ENCODE measurements at regions not wholly inside any gene's neighbourhood (a gene's known extent, or its start where the extent isn't known, plus 50 kb on each side); places are given as distances from the start of the nearest gene placed in this dataset.

DNA sequence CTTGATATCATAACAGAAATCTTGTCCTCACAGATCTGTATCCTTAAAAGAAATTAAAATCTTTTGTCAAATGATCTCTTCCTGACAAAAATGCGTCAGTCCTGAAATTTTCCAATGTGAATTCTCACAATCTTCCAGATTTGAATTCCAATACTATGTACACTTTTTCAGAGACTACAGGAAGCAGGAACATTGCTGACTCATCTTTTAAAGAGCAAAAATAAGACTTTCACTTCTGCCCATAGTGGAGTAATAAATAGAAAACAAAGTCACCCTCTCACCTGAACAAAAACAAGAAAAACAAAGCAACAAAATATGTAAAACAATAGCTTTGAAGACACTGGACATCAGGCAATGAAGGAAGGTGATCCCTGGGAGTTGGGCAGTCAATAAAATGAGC is 167.0 kb upstream of the IPO5 start:
- DNase-seq (ENCODE audit: low spot score) = no peak
- Histone ChIP-seq H3K4me3 (no peak overlapping the region), H3K27ac (no peak overlapping the region)
- TF ChIP-seq, protein P1, sequence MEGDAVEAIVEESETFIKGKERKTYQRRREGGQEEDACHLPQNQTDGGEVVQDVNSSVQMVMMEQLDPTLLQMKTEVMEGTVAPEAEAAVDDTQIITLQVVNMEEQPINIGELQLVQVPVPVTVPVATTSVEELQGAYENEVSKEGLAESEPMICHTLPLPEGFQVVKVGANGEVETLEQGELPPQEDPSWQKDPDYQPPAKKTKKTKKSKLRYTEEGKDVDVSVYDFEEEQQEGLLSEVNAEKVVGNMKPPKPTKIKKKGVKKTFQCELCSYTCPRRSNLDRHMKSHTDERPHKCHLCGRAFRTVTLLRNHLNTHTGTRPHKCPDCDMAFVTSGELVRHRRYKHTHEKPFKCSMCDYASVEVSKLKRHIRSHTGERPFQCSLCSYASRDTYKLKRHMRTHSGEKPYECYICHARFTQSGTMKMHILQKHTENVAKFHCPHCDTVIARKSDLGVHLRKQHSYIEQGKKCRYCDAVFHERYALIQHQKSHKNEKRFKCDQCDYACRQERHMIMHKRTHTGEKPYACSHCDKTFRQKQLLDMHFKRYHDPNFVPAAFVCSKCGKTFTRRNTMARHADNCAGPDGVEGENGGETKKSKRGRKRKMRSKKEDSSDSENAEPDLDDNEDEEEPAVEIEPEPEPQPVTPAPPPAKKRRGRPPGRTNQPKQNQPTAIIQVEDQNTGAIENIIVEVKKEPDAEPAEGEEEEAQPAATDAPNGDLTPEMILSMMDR (IDR thresholded peaks at IDR 0.05) = no peak

DNA sequence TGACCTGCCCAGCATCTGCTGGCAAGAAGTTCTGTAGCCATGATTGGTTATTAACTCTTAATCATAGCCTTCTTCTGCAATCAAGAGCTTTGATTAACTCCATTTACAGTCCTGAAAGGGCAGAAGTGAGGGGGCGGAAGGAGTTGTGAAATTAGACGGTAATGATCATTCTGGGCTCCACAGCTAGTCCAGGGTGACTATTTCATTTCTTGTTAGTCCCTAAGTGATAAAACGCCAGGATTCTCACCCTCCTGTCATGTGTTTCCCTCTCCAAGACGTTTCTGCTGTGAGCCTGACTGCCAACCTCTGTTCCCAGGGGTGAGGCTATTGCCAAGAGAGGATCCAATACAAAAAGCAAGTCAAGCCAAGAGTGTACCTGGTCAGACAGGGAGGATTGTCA is 155.9 kb upstream of the IPO5 start:
- Histone ChIP-seq H3K27ac (peak overlapping the region in 1 of 2 donors; percentile 51), H3K4me3 (no peak overlapping the region)
- DNase-seq (ENCODE audit: low spot score) = no peak
- TF ChIP-seq, protein P1 (IDR thresholded peaks at IDR 0.05) = no peak

DNA sequence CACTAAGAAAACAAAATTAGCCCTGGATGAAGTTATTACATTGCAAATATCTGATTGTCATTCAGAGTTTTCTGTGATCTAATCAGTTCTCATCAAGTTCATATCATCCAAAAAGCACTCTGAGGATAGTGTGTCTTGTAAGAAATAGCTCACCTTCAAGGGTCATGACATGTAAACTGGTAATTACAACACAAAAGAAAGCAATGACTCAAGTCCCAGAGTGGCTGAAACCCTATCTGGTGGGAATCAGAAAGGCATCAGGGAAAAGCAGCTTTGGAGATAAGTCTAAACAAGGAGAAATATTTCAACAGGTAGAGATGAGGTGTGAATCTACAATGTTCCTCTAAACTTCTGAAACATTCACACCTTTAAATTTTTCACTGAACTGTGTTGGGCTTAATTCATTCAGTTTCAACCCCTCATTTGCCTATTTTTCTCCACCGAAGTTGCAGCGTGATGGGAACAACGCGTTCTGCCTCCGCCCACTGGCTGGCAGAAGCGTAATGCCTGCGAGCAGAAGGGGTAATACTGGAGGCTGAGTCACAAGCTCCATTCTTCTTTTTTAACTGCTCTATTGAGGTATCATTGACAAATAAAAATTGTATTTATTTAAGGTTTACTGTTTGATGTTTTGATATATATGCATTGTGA is 155.2 kb upstream of the IPO5 start:
- H3K27ac ChIP-seq = peak overlapping the region in 1 of 2 donors; percentile 51
- TF ChIP-seq, protein P1 (IDR thresholded peaks at IDR 0.05) = no peak

DNA sequence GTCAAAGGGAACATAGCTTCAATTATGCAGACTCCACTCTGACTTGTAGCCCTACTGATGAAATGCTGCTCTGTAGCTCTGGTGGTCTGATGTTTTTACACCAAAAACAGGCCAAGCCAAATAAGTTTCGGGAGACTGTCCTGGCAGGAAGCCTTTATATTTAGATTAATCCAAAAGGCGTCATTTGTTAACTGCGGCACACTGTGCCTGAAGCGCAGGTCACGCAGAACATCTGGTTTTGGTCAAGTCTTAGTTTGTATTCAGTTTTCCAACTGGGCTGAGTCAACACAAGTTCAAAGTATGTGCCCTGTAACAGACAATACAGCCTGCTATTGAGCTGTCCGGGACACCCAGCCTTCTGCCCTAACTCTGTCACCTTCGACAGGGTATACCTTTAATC is 154.6 kb upstream of the IPO5 start:
- peak overlapping the region in 1 of 2 donors; percentile 22 for H3K27ac ChIP-seq
- no peak for DNase-seq (ENCODE audit: low spot score)
- TF ChIP-seq, protein P1 (IDR thresholded peaks at IDR 0.05) = no peak

More for the DNA sequence above, 155.2 kb upstream of the IPO5 start:
- no peak overlapping the region for H3K4me3 ChIP-seq
- DNase-seq (ENCODE audit: low spot score) = no peak

DNA sequence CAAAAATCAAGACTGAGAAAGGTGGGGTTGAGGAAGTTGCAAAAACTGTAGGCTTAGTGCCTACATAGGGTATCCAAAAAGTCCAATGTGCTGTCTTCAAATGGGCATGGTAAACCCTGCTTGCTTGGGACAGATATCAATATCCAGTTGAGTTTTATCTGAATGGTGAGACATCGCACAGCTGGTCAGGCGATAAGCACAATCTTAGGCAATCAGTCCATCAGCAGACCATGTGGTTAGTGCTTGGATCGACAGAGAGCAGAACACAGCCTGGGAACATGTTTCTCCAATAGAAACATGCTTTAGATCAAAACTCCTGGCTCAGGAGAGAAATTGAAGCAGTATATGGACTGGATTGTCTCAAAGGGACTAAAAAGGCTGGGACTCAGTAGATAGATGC is 151.3 kb upstream of the IPO5 start:
- H3K27ac ChIP-seq = no peak overlapping the region
- DNase-seq (ENCODE audit: low spot score) = no peak
- TF ChIP-seq, protein P1 (IDR thresholded peaks at IDR 0.05) = no peak

More for the DNA sequence above, 154.6 kb upstream of the IPO5 start:
- no peak overlapping the region for H3K4me3 ChIP-seq

DNA sequence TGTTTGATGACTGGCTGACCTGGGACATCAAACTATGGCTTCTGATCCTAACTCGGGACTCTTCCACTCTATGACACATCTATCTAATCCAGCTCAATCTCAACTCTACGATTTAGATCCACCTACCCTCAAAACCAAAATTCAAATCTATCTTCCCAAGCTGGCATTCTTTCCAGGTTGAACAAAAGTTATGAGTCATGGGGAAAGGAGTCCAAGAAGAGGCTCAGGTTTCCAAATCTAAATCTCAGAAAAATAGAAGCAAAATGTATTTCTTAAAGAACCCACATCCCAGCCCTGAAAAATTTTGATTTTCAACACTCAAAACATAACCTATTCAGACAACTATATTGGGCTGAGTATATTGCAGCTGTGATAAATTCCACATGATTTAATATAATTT is 143.9 kb upstream of the IPO5 start:
- no peak overlapping the region for H3K27ac ChIP-seq
- TF ChIP-seq, protein P1 (IDR thresholded peaks at IDR 0.05) = no peak
- DNase-seq (ENCODE audit: low spot score) = no peak
- no peak overlapping the region for H3K4me3 ChIP-seq

More for the DNA sequence above, 151.3 kb upstream of the IPO5 start:
- no peak overlapping the region for H3K4me3 ChIP-seq

DNA sequence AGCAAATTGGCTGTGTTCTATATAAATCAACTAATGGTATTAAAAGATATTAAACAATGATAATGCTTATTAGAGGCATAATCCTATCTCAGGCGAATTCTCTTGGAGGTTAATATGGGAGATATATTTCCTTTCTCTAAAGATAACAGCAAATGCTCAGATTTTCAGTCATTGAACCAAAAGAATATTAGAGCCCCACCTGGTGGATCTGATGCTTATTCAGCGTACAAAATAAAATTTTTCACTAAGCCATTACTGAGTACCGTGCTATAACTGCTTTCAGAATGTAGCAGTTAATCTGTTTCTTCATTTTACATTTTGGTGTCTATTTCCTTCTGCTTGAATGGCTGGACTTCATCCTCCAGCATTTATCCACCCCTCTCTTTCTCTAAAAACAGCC is 143.3 kb upstream of the IPO5 start:
- H3K27ac ChIP-seq = no peak overlapping the region
- no peak overlapping the region for H3K4me3 ChIP-seq
- TF ChIP-seq, protein P1 (IDR thresholded peaks at IDR 0.05) = no peak
- DNase-seq (ENCODE audit: low spot score) = no peak
